Liver (tissue), 8 donors: ENCODE measurements at regions not wholly inside any gene's neighbourhood (a gene's known extent, or its start where the extent isn't known, plus 50 kb on each side); places are given as distances from the start of the nearest gene placed in this dataset.

ENCODE experiments used
- DNase-seq: peaks from one replicate; pipeline ENCODE4 v3.0.0-alpha.2; 2017; ENCODE audit warnings: low spot score
- H3K27ac ChIP-seq, 2 donors: one replicate each; pipeline ENCODE4 v1.7.0; 2013; ENCODE audit warnings: inconsistent platforms in 2 of 2, low read length in 2 of 2, control low read depth in 1 of 2, low read depth in 1 of 2, mild to moderate bottlenecking in 1 of 2
- H3K27me3 ChIP-seq, 4 donors: one replicate each; pipeline versions ENCODE4 v1.6.1 to v1.7.0; 2013; ENCODE audit warnings: low read length in 3 of 4, inconsistent platforms in 1 of 4, mild to moderate bottlenecking in 1 of 4, moderate library complexity in 1 of 4; ENCODE audit not compliant: control insufficient read depth in 4 of 4, insufficient read depth in 4 of 4
- H3K36me3 ChIP-seq, 4 donors: one replicate each; pipeline versions ENCODE4 v1.6.1 to v1.7.0; 2013; ENCODE audit warnings: low read length in 3 of 4, mild to moderate bottlenecking in 3 of 4, low read depth in 1 of 4, moderate library complexity in 1 of 4; ENCODE audit not compliant: control insufficient read depth in 4 of 4, insufficient read depth in 3 of 4
- H3K4me1 ChIP-seq, 4 donors: one replicate each; pipeline versions ENCODE4 v1.6.1 to v1.7.0; 2013; ENCODE audit warnings: low read length in 3 of 4, mild to moderate bottlenecking in 3 of 4, moderate library complexity in 1 of 4; ENCODE audit not compliant: control insufficient read depth in 4 of 4, insufficient read depth in 4 of 4
- H3K4me3 ChIP-seq, 3 donors: one replicate each; pipeline versions ENCODE4 v1.6.1 to v1.7.0; 2013; ENCODE audit warnings: low read length in 3 of 3, control low read depth in 1 of 3, low read depth in 1 of 3, mild to moderate bottlenecking in 1 of 3
- H3K9ac ChIP-seq, 2 donors: one replicate each; pipeline ENCODE4 v1.7.0; 2013; ENCODE audit warnings: low read length in 2 of 2, mild to moderate bottlenecking in 2 of 2, moderate library complexity in 2 of 2, control low read depth in 1 of 2, low read depth in 1 of 2
- H3K9me3 ChIP-seq, 4 donors: one replicate each; pipeline versions ENCODE4 v1.6.1 to v1.7.0; 2013; ENCODE audit warnings: low read length in 3 of 4; ENCODE audit not compliant: control insufficient read depth in 4 of 4
- CTCF ChIP-seq: fragments of 150-350 bp; IDR thresholded peaks from 2 replicates; pipeline ENCODE4 v1.5.1; 2017; ENCODE audit warnings: improper control_type of control experiment, low read depth, low read length; ENCODE audit not compliant: missing input control
- EGR1 ChIP-seq, 2 donors: IDR thresholded peaks; 2 replicates each; pipeline ENCODE4 v1.6.1; 2016 to 2018; ENCODE audit warnings: antibody characterized with exemption in 2 of 2, low read depth in 2 of 2
- GABPA ChIP-seq, 2 donors: IDR thresholded peaks in 1 of 2; conservative IDR thresholded peaks in 1 of 2; 2 replicates each; pipeline ENCODE4 v1.6.1; 2016; ENCODE audit warnings: antibody characterized with exemption in 2 of 2, mild to moderate bottlenecking in 1 of 2, moderate library complexity in 1 of 2
- HNF4A ChIP-seq, 2 donors: conservative IDR thresholded peaks; 2 replicates each; pipeline ENCODE4 v1.6.1; 2016; ENCODE audit warnings: antibody characterized with exemption in 2 of 2, mild to moderate bottlenecking in 2 of 2
- MAX ChIP-seq: IDR thresholded peaks from 2 replicates; pipeline ENCODE4 v1.6.1; 2016; ENCODE audit warnings: antibody characterized with exemption
- NR2F2 ChIP-seq: IDR thresholded peaks from 2 replicates; pipeline ENCODE4 v1.6.1; 2016; ENCODE audit warnings: antibody characterized with exemption
- REST ChIP-seq: IDR thresholded peaks from 2 replicates; pipeline ENCODE4 v1.6.1; 2016; ENCODE audit warnings: antibody characterized with exemption, mild to moderate bottlenecking
- RXRA ChIP-seq, 2 donors: IDR thresholded peaks; 2 replicates each; pipeline ENCODE4 v1.6.1; 2017 to 2018; ENCODE audit warnings: antibody characterized with exemption in 2 of 2, mild to moderate bottlenecking in 1 of 2
- SP1 ChIP-seq: IDR thresholded peaks from 2 replicates; pipeline ENCODE4 v1.6.1; 2018; ENCODE audit warnings: antibody characterized with exemption, mild to moderate bottlenecking
- TAF1 ChIP-seq: conservative IDR thresholded peaks from 2 replicates; pipeline ENCODE4 v1.6.1; 2016; ENCODE audit warnings: antibody characterized with exemption, mild to moderate bottlenecking
- WGBS: extraction: QIAGEN DNeasy Blood & Tissue Kit; methylation state at CpG from one replicate; pipeline ENCODE4 v1.1.7; 2013; 5-methylcytosine and 5-hydroxymethylcytosine counted together
- donor health status: healthy.
- donor health status: healthy.
- donor health status: healthy.
- donor health status: healthy.
- donor health status: healthy.

- 78% methylated on average over 5 of the region's 5 CpGs for WGBS
- TF ChIP-seq GABPA (IDR thresholded peaks at IDR 0.05 in 1 of 2, conservative IDR thresholded peaks at IDR 0.05 in 1 of 2) (no peak), REST (no peak), NR2F2 (no peak), SP1 (no peak), HNF4A (conservative IDR thresholded peaks at IDR 0.05) (no peak), MAX (no peak), EGR1 (IDR thresholded peaks at IDR 0.05; ENCODE audit: low read depth in 2 of 2) (no peak), TAF1 (no peak), RXRA (IDR thresholded peaks at IDR 0.05) (no peak), CTCF (no peak)
Measured at GRCh38 chr2:76478266-76479035, 767.7 kb upstream of the GCFC2 start.

GRCh38 chr2:76472946-76473345 is 762.2 kb upstream of the GCFC2 start:
- Histone ChIP-seq H3K9me3 (no peaks in the 10 kb centered on the region), H3K4me3 (no peak overlapping the region), H3K4me1 (no peaks in the 10 kb centered on the region), H3K36me3 (no peaks in the 10 kb centered on the region), H3K27me3 (no peaks in the 10 kb centered on the region), H3K9ac (no peak overlapping the region), H3K27ac (no peak overlapping the region)
- no peak for DNase-seq
- WGBS = 87% methylated on average over 4 of the region's 4 CpGs
- no peak for TF ChIP-seq REST
- TF ChIP-seq TAF1 = no peak
- TF ChIP-seq MAX = no peak
- TF ChIP-seq SP1 = no peak

More at GRCh38 chr2:76478266-76479035, 767.7 kb upstream of the GCFC2 start:
- DNase-seq = no peak
- Histone ChIP-seq H3K27ac (no peak overlapping the region), H3K27me3 (no peaks in the 10 kb centered on the region), H3K9ac (no peak overlapping the region), H3K36me3 (no peaks in the 10 kb centered on the region), H3K9me3 (no peaks in the 10 kb centered on the region), H3K4me3 (no peak overlapping the region), H3K4me1 (no peaks in the 10 kb centered on the region)
